ENCODE measurements at regions not wholly inside any gene's neighbourhood (a gene's known extent, or its start where the extent isn't known, plus 50 kb on each side); places are given as distances from the start of the nearest gene placed in this dataset.

DNA sequence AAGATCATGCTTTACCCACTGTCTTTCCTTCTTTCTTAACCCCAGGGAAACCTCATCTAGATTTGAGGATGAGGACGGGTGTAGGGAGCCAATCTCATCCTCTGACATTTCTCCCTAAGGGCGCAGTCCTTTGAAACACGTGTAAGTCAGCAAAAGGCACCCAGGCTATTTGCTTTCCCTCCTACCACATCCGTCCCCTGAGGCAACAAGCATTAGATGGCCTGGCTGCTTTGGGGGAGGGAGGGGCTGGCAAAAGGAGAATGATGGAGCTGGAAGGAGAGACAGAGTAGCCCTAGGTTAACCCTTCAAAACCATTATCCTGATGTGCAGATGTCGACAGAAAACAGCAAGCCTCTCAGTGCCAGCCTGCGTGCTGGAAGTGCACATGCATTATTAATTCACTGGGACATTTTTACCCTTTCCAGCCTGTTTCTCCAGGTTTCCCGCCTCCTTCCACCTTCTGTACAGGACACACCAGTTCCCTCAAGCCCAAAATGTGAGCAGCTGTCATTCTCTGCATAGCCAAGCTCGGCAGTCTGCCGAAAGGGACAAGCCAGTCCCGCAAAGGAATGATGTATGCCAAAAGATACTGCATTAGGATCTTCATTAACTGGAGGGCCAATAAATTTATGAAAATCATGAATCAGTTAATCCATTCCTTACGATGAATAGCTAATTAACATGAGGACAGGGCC lies 547.2 kb downstream of the CD83 start:
- no peak for TF ChIP-seq CTCF (IDR thresholded peaks at IDR 0.05; ENCODE audit: insufficient read depth, low read length, poor library complexity, severe bottlenecking)
- no peak for TF ChIP-seq EZH2phosphoT487 (conservative IDR thresholded peaks at IDR 0.05; ENCODE audit: low read length)
